CD8-positive, alpha-beta memory T cell (primary cell): ENCODE measurements at regions not wholly inside any gene's neighbourhood (a gene's known extent, or its start where the extent isn't known, plus 50 kb on each side); places are given as distances from the start of the nearest gene placed in this dataset.

ENCODE experiments used
- CTCF ChIA-PET: fragments of 350-600 bp; sonication (Branson Sonifier 250); formaldehyde crosslinking; loops from one replicate; lab custom pipeline; 2021; ENCODE audit warnings: antibody characterized with exemption; lab: Charles Lee
- POLR2A ChIA-PET: fragments of 350-600 bp; sonication (Branson Sonifier 250); formaldehyde crosslinking; loops from one replicate; lab custom pipeline; 2021; ENCODE audit warnings: antibody characterized with exemption; lab: Charles Lee
- DNase-seq, 5 donors: peaks; one replicate each; pipeline versions ENCODE4 v3.0.0 to v3.0.0-alpha.2; 2020 to 2022; ENCODE audit warnings: mixed read lengths in 1 of 5
- H3K27ac ChIP-seq: one replicate; pipeline ENCODE4 v1.7.0; 2013; ENCODE audit warnings: low read depth, mild to moderate bottlenecking, low read length, moderate library complexity
- H3K27me3 ChIP-seq: 2 replicates; pipeline ENCODE4 v1.7.0; 2013; ENCODE audit warnings: low read length, mild to moderate bottlenecking; ENCODE audit not compliant: insufficient read depth, poor library complexity, severe bottlenecking
- H3K36me3 ChIP-seq: 2 replicates; pipeline ENCODE4 v1.7.0; 2013; ENCODE audit warnings: mild to moderate bottlenecking, low read length, moderate library complexity; ENCODE audit not compliant: insufficient read depth
- H3K4me1 ChIP-seq: 2 replicates; pipeline ENCODE4 v1.7.0; 2013; ENCODE audit warnings: mild to moderate bottlenecking, low read length, moderate library complexity; ENCODE audit not compliant: insufficient read depth
- H3K4me3 ChIP-seq: 2 replicates; pipeline ENCODE4 v1.7.0; 2013; ENCODE audit warnings: mild to moderate bottlenecking, low read length
- H3K9me3 ChIP-seq: 2 replicates; pipeline ENCODE4 v1.7.0; 2013; ENCODE audit warnings: mild to moderate bottlenecking, low read length
- H3K27ac Mint-ChIP-seq, 8 donors: one replicate each; pipeline ENCODE4 v1.8.0; 2020 to 2021; ENCODE audit warnings: mixed read lengths in 8 of 8, mild to moderate bottlenecking in 6 of 8, inconsistent platforms in 3 of 8, moderate library complexity in 3 of 8
- H3K27me3 Mint-ChIP-seq, 2 donors: one replicate each; pipeline ENCODE4 v1.8.0; 2020 to 2021; ENCODE audit warnings: mixed read lengths in 2 of 2, mild to moderate bottlenecking in 1 of 2, moderate library complexity in 1 of 2
- H3K36me3 Mint-ChIP-seq, 3 donors: one replicate each; pipeline ENCODE4 v1.8.0; 2020 to 2021; ENCODE audit warnings: mixed read lengths in 3 of 3, inconsistent platforms in 1 of 3, mild to moderate bottlenecking in 1 of 3
- H3K4me1 Mint-ChIP-seq, 3 donors: one replicate each; pipeline ENCODE4 v1.8.0; 2020 to 2021; ENCODE audit warnings: mixed read lengths in 3 of 3, inconsistent platforms in 1 of 3, mild to moderate bottlenecking in 1 of 3
- H3K4me3 Mint-ChIP-seq, 7 donors: one replicate each; pipeline ENCODE4 v1.8.0; 2020 to 2021; ENCODE audit warnings: mixed read lengths in 7 of 7, mild to moderate bottlenecking in 6 of 7, moderate library complexity in 4 of 7, inconsistent platforms in 2 of 7
- H3K9me3 Mint-ChIP-seq, 5 donors: one replicate each; pipeline ENCODE4 v1.8.0; 2020 to 2022; ENCODE audit warnings: mixed read lengths in 5 of 5, mild to moderate bottlenecking in 3 of 5, moderate library complexity in 2 of 5, inconsistent platforms in 1 of 5

DNA sequence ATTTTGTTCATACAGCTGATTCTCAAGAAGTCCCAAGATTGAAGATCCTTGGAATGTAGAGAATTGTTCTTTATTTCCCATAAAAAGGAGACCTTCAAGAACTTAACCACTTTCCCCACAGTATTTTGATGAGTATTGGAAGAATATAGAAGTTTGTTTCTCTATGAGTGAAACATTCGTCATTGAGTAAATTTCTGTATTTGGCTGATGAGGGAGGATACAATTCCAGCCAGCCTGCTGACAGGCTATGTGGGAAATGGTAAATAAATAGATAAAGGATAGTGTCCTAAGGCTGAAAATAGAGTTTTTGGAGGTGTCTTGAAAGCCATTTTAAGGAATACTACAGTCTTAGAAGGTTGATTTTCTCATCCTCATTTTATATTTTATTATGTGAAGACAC lies 1076.1 kb downstream of the ROBO2 start:
- no peak overlapping the region for H3K27ac Mint-ChIP-seq
- no peaks in the 10 kb centered on the region for H3K27me3 Mint-ChIP-seq
- Histone ChIP-seq H3K27ac (no peak overlapping the region), H3K36me3 (no peaks in the 10 kb centered on the region), H3K4me3 (no peak overlapping the region), H3K27me3 (no peaks in the 10 kb centered on the region), H3K9me3 (no peaks in the 10 kb centered on the region), H3K4me1 (no peaks in the 10 kb centered on the region)
- no peaks in the 10 kb centered on the region for H3K36me3 Mint-ChIP-seq
- no peak for DNase-seq
- ChIA-PET POLR2A (no interaction called here), CTCF (no interaction called here)
- H3K4me3 Mint-ChIP-seq = no peak overlapping the region
- H3K9me3 Mint-ChIP-seq = peaks cover 0 to 18% (median 6%) of the 10 kb centered on the region in 5 donors
- H3K4me1 Mint-ChIP-seq = no peaks in the 10 kb centered on the region

DNA sequence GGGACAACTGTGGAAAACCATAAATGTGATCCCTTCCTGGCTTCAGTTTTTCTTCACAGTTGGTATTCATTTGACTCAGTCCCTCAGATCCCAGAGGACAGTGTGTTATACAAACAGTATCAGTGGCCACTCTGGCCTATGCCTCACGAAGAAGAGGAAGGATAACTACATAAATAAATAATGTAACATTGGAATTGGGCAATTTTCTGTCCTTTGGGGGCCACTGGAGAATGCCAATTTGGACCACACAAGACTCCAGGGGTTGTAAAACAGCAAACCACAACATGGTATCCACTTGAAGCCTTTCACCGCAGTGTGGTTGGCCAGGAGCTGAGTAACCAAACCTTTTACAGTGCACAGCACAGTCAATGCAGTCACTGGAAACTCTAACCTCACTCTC lies 1077.0 kb downstream of the ROBO2 start:
- H3K27me3 ChIP-seq = no peaks in the 10 kb centered on the region
- no peaks in the 10 kb centered on the region for H3K4me1 ChIP-seq
- Mint-ChIP-seq H3K27ac (no peak overlapping the region), H3K9me3 (peaks cover 0 to 10% (median 6%) of the 10 kb centered on the region in 5 donors), H3K36me3 (no peaks in the 10 kb centered on the region), H3K4me3 (no peak overlapping the region), H3K4me1 (no peaks in the 10 kb centered on the region), H3K27me3 (no peaks in the 10 kb centered on the region)
- DNase-seq = no peak
- no peak overlapping the region for H3K27ac ChIP-seq
- H3K4me3 ChIP-seq = no peak overlapping the region
- POLR2A ChIA-PET = no interaction called here
- H3K9me3 ChIP-seq = no peaks in the 10 kb centered on the region
- CTCF ChIA-PET = no interaction called here
- H3K36me3 ChIP-seq = no peaks in the 10 kb centered on the region

DNA sequence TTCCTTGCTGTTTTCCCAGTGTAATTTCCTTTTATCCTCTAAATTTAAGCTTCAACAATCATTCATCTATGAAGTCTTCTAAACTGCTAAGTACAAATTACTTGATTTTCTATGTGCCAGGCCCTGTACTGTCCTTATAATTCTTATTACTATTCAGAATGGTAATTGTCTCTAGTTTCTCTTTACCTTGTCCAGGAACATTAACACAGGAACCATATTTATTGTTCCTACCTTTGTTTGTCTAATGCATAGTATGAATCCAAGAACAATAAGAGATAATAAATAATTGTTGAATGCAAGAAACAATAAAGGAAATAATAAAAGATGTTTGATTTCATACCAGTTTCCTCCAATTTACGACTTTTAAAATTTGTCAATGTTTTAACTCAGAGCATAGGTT lies 1083.2 kb downstream of the ROBO2 start:
- Histone ChIP-seq H3K27me3 (no peaks in the 10 kb centered on the region), H3K27ac (no peak overlapping the region), H3K4me3 (no peak overlapping the region), H3K36me3 (no peaks in the 10 kb centered on the region), H3K9me3 (no peaks in the 10 kb centered on the region), H3K4me1 (no peaks in the 10 kb centered on the region)
- CTCF ChIA-PET = no interaction called here
- no peaks in the 10 kb centered on the region for H3K27me3 Mint-ChIP-seq
- H3K4me1 Mint-ChIP-seq = no peaks in the 10 kb centered on the region
- H3K9me3 Mint-ChIP-seq = peaks cover 12 to 46% (median 18%) of the 10 kb centered on the region in 5 donors
- DNase-seq = no peak
- POLR2A ChIA-PET = no interaction called here
- no peaks in the 10 kb centered on the region for H3K36me3 Mint-ChIP-seq
- H3K27ac Mint-ChIP-seq = no peak overlapping the region
- H3K4me3 Mint-ChIP-seq = no peak overlapping the region

DNA sequence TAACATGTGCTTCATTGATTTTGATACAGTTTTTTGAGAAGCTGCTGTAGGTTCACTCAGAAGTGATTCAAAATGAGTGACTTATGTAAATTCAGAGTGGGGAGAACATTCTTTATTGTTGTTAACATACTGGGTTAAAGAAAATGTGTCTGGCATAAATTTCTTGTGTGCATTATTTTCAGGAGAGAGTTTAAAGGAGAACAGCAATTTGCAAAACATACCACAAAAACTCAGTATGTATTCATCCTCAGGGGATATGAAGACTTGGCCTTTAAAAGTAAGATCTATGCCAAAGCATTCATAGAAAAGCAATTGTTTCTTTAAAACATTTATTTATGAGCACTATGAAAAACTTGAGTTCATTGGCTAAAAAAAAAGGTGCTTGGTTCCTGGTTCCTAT lies 1089.8 kb downstream of the ROBO2 start:
- no peak overlapping the region for H3K27ac Mint-ChIP-seq
- no peaks in the 10 kb centered on the region for H3K36me3 Mint-ChIP-seq
- DNase-seq = no peak
- Histone ChIP-seq H3K36me3 (no peaks in the 10 kb centered on the region), H3K27ac (no peak overlapping the region), H3K4me3 (no peak overlapping the region), H3K4me1 (no peaks in the 10 kb centered on the region), H3K27me3 (no peaks in the 10 kb centered on the region), H3K9me3 (no peaks in the 10 kb centered on the region)
- H3K9me3 Mint-ChIP-seq = peaks cover 14 to 45% (median 25%) of the 10 kb centered on the region in 5 donors
- no peaks in the 10 kb centered on the region for H3K4me1 Mint-ChIP-seq
- no peak overlapping the region for H3K4me3 Mint-ChIP-seq
- no peaks in the 10 kb centered on the region for H3K27me3 Mint-ChIP-seq
- ChIA-PET CTCF (no interaction called here), POLR2A (no interaction called here)

DNA sequence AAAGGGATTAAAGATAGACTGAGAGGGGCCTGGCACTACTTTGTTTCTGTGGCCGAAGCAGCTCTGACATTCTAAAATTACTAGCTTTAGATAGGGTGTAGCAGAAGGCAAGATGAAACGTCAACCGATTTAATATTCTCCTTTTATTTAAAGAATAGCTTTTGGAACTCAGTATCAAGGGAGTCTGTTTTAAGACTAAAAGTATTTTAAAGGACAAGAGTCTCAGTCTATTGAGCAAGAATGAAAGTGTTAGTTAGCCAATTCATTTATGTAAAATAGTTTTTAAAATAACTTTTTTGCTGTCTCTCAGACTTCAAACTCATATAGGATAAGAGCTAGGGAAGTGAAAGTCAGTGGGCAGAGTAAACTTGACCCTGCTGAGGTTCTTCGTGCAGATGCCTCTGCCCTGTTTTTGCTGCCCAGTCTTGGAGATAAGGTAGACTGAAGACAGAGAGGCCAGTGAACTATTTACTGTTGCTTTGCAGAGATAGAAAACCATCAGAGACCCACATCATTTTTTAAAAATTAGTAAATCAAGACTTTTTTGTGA lies 1090.9 kb downstream of the ROBO2 start:
- no peak overlapping the region for H3K4me3 ChIP-seq
- H3K27ac Mint-ChIP-seq = no peak overlapping the region
- ChIA-PET CTCF (no interaction called here), POLR2A (no interaction called here)
- no peaks in the 10 kb centered on the region for H3K9me3 ChIP-seq
- H3K27me3 ChIP-seq = no peaks in the 10 kb centered on the region
- no peak overlapping the region for H3K4me3 Mint-ChIP-seq
- no peaks in the 10 kb centered on the region for H3K27me3 Mint-ChIP-seq
- no peaks in the 10 kb centered on the region for H3K36me3 Mint-ChIP-seq
- no peak for DNase-seq
- no peak overlapping the region for H3K27ac ChIP-seq
- peaks cover 10 to 35% (median 20%) of the 10 kb centered on the region in 5 donors for H3K9me3 Mint-ChIP-seq
- H3K4me1 ChIP-seq = no peaks in the 10 kb centered on the region
- H3K36me3 ChIP-seq = no peaks in the 10 kb centered on the region
- H3K4me1 Mint-ChIP-seq = no peaks in the 10 kb centered on the region

DNA sequence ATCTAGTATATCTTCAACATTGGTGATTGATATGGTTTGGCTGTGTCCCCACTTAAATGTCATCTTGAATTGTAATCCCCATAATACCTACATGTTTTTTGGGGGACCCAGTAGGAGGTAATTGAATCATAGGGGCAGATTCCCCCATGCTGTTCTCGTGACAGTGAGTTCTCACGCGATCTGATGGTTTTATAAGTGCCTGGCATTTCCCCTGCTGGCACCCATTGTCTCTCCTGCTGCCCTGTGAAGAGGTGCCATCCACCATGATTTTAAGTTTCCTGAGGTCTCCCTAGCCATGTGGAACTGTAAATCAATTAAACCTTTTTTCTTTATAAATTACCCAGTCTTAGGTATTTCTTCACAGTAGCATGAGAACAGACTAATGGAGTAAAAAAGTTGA lies 1094.6 kb downstream of the ROBO2 start:
- Histone ChIP-seq H3K27ac (no peak overlapping the region), H3K36me3 (no peaks in the 10 kb centered on the region), H3K4me1 (no peaks in the 10 kb centered on the region), H3K9me3 (no peaks in the 10 kb centered on the region), H3K4me3 (no peak overlapping the region), H3K27me3 (no peaks in the 10 kb centered on the region)
- DNase-seq = no peak
- Mint-ChIP-seq H3K27ac (no peak overlapping the region), H3K36me3 (no peaks in the 10 kb centered on the region), H3K4me1 (no peaks in the 10 kb centered on the region), H3K4me3 (no peak overlapping the region), H3K27me3 (no peaks in the 10 kb centered on the region), H3K9me3 (peaks cover 2 to 24% (median 10%) of the 10 kb centered on the region in 5 donors)
- ChIA-PET CTCF (no interaction called here), POLR2A (no interaction called here)

DNA sequence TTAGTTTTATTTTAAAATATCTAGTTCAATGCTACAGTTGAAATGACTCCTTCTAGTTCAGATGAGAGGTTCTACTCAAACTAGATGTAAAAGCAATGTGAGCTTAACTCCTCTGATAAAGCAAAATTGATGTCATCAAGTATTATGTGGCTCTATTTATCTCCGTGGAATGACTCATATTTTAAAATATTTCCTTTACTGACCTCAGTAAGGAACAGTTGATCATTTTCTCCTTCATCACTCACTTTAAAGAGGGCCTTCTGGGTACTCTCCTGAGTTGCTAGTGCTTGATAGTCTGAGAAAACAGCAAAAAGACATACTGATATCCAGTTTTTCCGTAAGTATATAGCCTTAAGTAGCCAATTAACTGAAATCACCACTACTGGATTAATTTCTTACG lies 1099.3 kb downstream of the ROBO2 start:
- DNase-seq = no peak
- Mint-ChIP-seq H3K36me3 (peaks cover 0 to 2% (median 0%) of the 10 kb centered on the region in 3 donors), H3K4me1 (no peaks in the 10 kb centered on the region), H3K27ac (no peak overlapping the region), H3K4me3 (no peak overlapping the region), H3K9me3 (peaks cover 3 to 19% (median 11%) of the 10 kb centered on the region in 5 donors), H3K27me3 (no peaks in the 10 kb centered on the region)
- Histone ChIP-seq H3K36me3 (no peaks in the 10 kb centered on the region), H3K27ac (no peak overlapping the region), H3K4me3 (no peak overlapping the region), H3K9me3 (no peaks in the 10 kb centered on the region), H3K4me1 (no peaks in the 10 kb centered on the region), H3K27me3 (no peaks in the 10 kb centered on the region)
- CTCF ChIA-PET = no interaction called here
- POLR2A ChIA-PET = no interaction called here

DNA sequence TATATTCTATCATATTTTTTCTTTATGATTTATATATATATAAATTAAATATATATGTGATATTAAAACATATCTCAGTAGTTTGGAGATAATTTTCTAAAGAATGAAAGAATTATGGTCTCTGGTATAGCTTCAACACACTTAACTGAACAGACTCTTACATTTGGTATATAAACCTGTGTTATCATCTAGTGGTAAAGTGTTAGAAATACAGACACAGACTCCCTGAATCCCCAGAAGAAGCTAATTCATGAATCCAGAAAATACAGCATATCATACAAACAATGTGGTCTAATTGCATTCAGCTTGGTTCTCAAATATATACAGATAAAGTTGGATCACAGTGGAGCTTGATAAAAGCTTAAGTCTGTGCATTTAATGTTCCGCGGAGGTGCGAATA lies 1100.4 kb downstream of the ROBO2 start:
- Mint-ChIP-seq H3K9me3 (peaks cover 6 to 22% (median 12%) of the 10 kb centered on the region in 5 donors), H3K36me3 (peaks cover 0 to 2% (median 0%) of the 10 kb centered on the region in 3 donors), H3K27ac (no peak overlapping the region), H3K27me3 (no peaks in the 10 kb centered on the region), H3K4me3 (no peak overlapping the region), H3K4me1 (no peaks in the 10 kb centered on the region)
- ChIA-PET POLR2A (no interaction called here), CTCF (no interaction called here)
- no peaks in the 10 kb centered on the region for H3K9me3 ChIP-seq
- DNase-seq = no peak
- no peaks in the 10 kb centered on the region for H3K36me3 ChIP-seq
- no peaks in the 10 kb centered on the region for H3K27me3 ChIP-seq
- no peak overlapping the region for H3K27ac ChIP-seq
- H3K4me1 ChIP-seq = no peaks in the 10 kb centered on the region
- no peak overlapping the region for H3K4me3 ChIP-seq

DNA sequence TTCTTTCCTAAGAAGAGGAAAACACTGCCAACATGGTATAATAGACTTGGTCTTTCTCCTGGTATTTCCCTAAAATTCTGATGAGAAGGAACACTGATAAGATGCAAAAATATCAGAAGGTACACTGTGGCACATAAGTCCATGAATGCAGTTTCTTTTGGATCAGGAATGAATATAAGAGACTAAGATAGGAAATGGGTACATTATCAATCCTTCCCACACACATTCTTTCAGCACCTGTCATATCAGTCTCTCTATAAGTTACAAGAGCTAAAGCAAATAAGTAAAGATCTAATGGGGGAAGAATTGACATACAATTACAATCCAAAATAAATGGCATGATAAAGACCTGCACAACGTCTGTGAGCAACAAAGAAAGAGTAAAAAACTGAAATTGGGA lies 1101.0 kb downstream of the ROBO2 start:
- no peak overlapping the region for H3K27ac ChIP-seq
- CTCF ChIA-PET = no interaction called here
- H3K4me3 ChIP-seq = no peak overlapping the region
- Mint-ChIP-seq H3K4me1 (no peaks in the 10 kb centered on the region), H3K27me3 (no peaks in the 10 kb centered on the region), H3K36me3 (peaks cover 0 to 2% (median 0%) of the 10 kb centered on the region in 3 donors), H3K27ac (no peak overlapping the region), H3K9me3 (peaks cover 7 to 28% (median 14%) of the 10 kb centered on the region in 5 donors), H3K4me3 (no peak overlapping the region)
- DNase-seq = no peak
- POLR2A ChIA-PET = no interaction called here
- H3K9me3 ChIP-seq = no peaks in the 10 kb centered on the region
- no peaks in the 10 kb centered on the region for H3K36me3 ChIP-seq
- H3K4me1 ChIP-seq = no peaks in the 10 kb centered on the region
- no peaks in the 10 kb centered on the region for H3K27me3 ChIP-seq
